ENCODE measurements at regions not wholly inside any gene's neighbourhood (a gene's known extent, or its start where the extent isn't known, plus 50 kb on each side); places are given as distances from the start of the nearest gene placed in this dataset.

DNA sequence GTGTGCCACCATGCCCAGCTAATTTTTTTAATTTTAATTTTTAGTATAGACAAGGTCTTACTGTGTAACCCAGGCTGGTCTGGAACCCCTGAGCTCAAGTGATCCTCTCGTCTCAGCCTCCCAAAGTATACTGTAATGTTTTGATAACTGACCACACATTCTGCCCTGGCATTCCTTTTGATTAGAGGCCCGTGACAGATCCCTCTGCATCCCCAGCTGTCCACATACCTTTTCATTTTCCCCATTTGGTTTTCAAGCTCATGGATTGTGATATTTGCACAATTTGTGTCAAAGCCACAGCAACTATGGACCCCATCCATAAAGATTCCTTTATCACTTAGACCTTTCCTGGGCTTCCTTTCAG lies 116.8 kb upstream of the ATP1A1 start:
- no peak overlapping the region for H3K27ac ChIP-seq (ENCODE audit: low read depth in 1 of 2, low read length in 1 of 2)
- no peak for ATAC-seq (ENCODE audit: insufficient read depth, low FRiP score)
- 84 to 94% methylated on average over 2 of the region's 2 CpGs for WGBS, 2 donors

DNA sequence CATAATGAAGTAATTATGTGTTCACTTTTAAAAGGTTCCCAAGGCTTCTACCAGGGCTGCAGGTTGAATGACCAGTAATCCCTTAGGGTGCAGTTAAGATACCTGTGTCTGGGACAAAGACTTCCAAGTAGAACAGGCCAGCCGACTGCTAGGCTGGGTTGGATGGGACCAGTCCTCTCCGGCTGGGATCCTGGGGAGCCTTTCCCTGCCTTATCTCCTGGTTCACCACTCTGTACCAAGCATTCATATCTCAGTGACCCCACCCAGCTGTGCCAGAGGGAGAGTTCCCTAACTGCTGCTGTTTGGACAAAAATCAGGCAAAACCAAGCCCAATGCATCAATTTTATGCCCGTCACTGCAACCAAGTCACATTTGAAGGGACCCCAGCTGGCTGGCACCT lies 116.2 kb upstream of the ATP1A1 start:
- no peak for ATAC-seq (ENCODE audit: insufficient read depth, low FRiP score)
- no peaks in the 10 kb centered on the region for H3K27me3 ChIP-seq (ENCODE audit: control insufficient read depth in 3 of 3, insufficient read depth in 3 of 3, low read length in 2 of 3)
- TF ChIP-seq, protein P1, sequence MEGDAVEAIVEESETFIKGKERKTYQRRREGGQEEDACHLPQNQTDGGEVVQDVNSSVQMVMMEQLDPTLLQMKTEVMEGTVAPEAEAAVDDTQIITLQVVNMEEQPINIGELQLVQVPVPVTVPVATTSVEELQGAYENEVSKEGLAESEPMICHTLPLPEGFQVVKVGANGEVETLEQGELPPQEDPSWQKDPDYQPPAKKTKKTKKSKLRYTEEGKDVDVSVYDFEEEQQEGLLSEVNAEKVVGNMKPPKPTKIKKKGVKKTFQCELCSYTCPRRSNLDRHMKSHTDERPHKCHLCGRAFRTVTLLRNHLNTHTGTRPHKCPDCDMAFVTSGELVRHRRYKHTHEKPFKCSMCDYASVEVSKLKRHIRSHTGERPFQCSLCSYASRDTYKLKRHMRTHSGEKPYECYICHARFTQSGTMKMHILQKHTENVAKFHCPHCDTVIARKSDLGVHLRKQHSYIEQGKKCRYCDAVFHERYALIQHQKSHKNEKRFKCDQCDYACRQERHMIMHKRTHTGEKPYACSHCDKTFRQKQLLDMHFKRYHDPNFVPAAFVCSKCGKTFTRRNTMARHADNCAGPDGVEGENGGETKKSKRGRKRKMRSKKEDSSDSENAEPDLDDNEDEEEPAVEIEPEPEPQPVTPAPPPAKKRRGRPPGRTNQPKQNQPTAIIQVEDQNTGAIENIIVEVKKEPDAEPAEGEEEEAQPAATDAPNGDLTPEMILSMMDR (IDR thresholded peaks at IDR 0.05; ENCODE audit: control extremely low read depth, extremely low read depth), result no peak
- no peak overlapping the region for H3K9ac ChIP-seq (ENCODE audit: insufficient read depth in 1 of 2, low read length in 2 of 2)
- DNase-seq, result no peak
- H3K27ac ChIP-seq (ENCODE audit: low read depth in 1 of 2, low read length in 1 of 2), result no peak overlapping the region
- H3K4me1 ChIP-seq (ENCODE audit: control insufficient read depth in 5 of 5, insufficient read depth in 5 of 5, low read length in 5 of 5), result no peaks in the 10 kb centered on the region
- H3K4me3 ChIP-seq, result no peak overlapping the region
- 93 to 94% methylated on average over 3 of the region's 3 CpGs for WGBS, 2 donors
- no peaks in the 10 kb centered on the region for H3K36me3 ChIP-seq (ENCODE audit: control insufficient read depth in 4 of 4, insufficient read depth in 4 of 4, low read length in 4 of 4)
- no peaks in the 10 kb centered on the region for H3K9me3 ChIP-seq (ENCODE audit: control insufficient read depth in 4 of 4, insufficient read depth in 3 of 4, low read length in 3 of 4)

More for the DNA sequence above, 116.8 kb upstream of the ATP1A1 start:
- TF ChIP-seq, protein P1 (IDR thresholded peaks at IDR 0.05; ENCODE audit: control extremely low read depth, extremely low read depth), result no peak
- Histone ChIP-seq H3K4me1 (ENCODE audit: control insufficient read depth in 5 of 5, insufficient read depth in 5 of 5, low read length in 5 of 5) (no peaks in the 10 kb centered on the region), H3K27me3 (ENCODE audit: control insufficient read depth in 3 of 3, insufficient read depth in 3 of 3, low read length in 2 of 3) (no peaks in the 10 kb centered on the region), H3K9me3 (ENCODE audit: control insufficient read depth in 4 of 4, insufficient read depth in 3 of 4, low read length in 3 of 4) (no peaks in the 10 kb centered on the region), H3K36me3 (ENCODE audit: control insufficient read depth in 4 of 4, insufficient read depth in 4 of 4, low read length in 4 of 4) (no peaks in the 10 kb centered on the region), H3K9ac (ENCODE audit: insufficient read depth in 1 of 2, low read length in 2 of 2) (no peak overlapping the region), H3K4me3 (no peak overlapping the region)
- no peak for DNase-seq

- no peaks in the 10 kb centered on the region for H3K9me3 ChIP-seq (ENCODE audit: control insufficient read depth in 4 of 4, insufficient read depth in 3 of 4, low read length in 3 of 4)
- ATAC-seq (ENCODE audit: insufficient read depth, low FRiP score) (no peak), DNase-seq (no peak)
- WGBS, 2 donors, result 74 to 97% methylated on average over 3 of the region's 3 CpGs
- no peak overlapping the region for H3K4me3 ChIP-seq
- H3K27me3 ChIP-seq (ENCODE audit: control insufficient read depth in 3 of 3, insufficient read depth in 3 of 3, low read length in 2 of 3), result no peaks in the 10 kb centered on the region
- no peaks in the 10 kb centered on the region for H3K36me3 ChIP-seq (ENCODE audit: control insufficient read depth in 4 of 4, insufficient read depth in 4 of 4, low read length in 4 of 4)
- H3K4me1 ChIP-seq (ENCODE audit: control insufficient read depth in 5 of 5, insufficient read depth in 5 of 5, low read length in 5 of 5), result no peaks in the 10 kb centered on the region
- TF ChIP-seq, protein P1 (IDR thresholded peaks at IDR 0.05; ENCODE audit: control extremely low read depth, extremely low read depth), result no peak
- H3K27ac ChIP-seq (ENCODE audit: low read depth in 1 of 2, low read length in 1 of 2), result no peak overlapping the region
- H3K9ac ChIP-seq (ENCODE audit: insufficient read depth in 1 of 2, low read length in 2 of 2), result no peak overlapping the region
These were observed 115.7 kb upstream of the ATP1A1 start for GRCh38 chr1:116257341-116257767.

- WGBS, 2 donors, result 80 to 91% methylated on average over 3 of the region's 3 CpGs
- H3K9ac ChIP-seq (ENCODE audit: insufficient read depth in 1 of 2, low read length in 2 of 2), result no peak overlapping the region
These were observed 115.2 kb upstream of the ATP1A1 start for GRCh38 chr1:116257836-116258235.

More at GRCh38 chr1:116257836-116258235, 115.2 kb upstream of the ATP1A1 start:
- TF ChIP-seq, protein P1 (IDR thresholded peaks at IDR 0.05; ENCODE audit: control extremely low read depth, extremely low read depth), result no peak
- Histone ChIP-seq H3K27ac (ENCODE audit: low read depth in 1 of 2, low read length in 1 of 2) (no peak overlapping the region), H3K4me1 (ENCODE audit: control insufficient read depth in 5 of 5, insufficient read depth in 5 of 5, low read length in 5 of 5) (no peaks in the 10 kb centered on the region), H3K36me3 (ENCODE audit: control insufficient read depth in 4 of 4, insufficient read depth in 4 of 4, low read length in 4 of 4) (no peaks in the 10 kb centered on the region), H3K4me3 (no peak overlapping the region), H3K27me3 (ENCODE audit: control insufficient read depth in 3 of 3, insufficient read depth in 3 of 3, low read length in 2 of 3) (no peaks in the 10 kb centered on the region), H3K9me3 (ENCODE audit: control insufficient read depth in 4 of 4, insufficient read depth in 3 of 4, low read length in 3 of 4) (no peaks in the 10 kb centered on the region)
- ATAC-seq (ENCODE audit: insufficient read depth, low FRiP score) (no peak), DNase-seq (no peak)

All from lung (tissue), 11 donors.